Spleen (tissue), 11 donors: ENCODE measurements at regions not wholly inside any gene's neighbourhood (a gene's known extent, or its start where the extent isn't known, plus 50 kb on each side); places are given as distances from the start of the nearest gene placed in this dataset.

Source experiments
- DNase-seq: peaks from one replicate; pipeline ENCODE4 v3.0.0-alpha.2; 2020
- H3K27ac ChIP-seq, 8 donors: fragments of 200-600 bp; sonication (generic) in 7 of 8; 1 replicate in 4 of 8; 2 replicates in 4 of 8; pipeline versions ENCODE4 v1.5.0 to v1.8.0; 2016 to 2021; ENCODE audit warnings: inconsistent platforms in 4 of 8, mild to moderate bottlenecking in 4 of 8, moderate library complexity in 1 of 8
- H3K27me3 ChIP-seq, 7 donors: fragments of 200-600 bp; sonication (generic) in 6 of 7; replicated peaks in 1 of 7; 1 replicate in 4 of 7; 2 replicates in 3 of 7; pipeline versions ENCODE4 v1.5.0 to v1.8.0; 2016 to 2021; ENCODE audit warnings: inconsistent platforms in 3 of 7, mild to moderate bottlenecking in 1 of 7
- H3K36me3 ChIP-seq, 6 donors: fragments of 200-600 bp; sonication (generic) in 5 of 6; 1 replicate in 4 of 6; 2 replicates in 2 of 6; pipeline versions ENCODE4 v1.5.0 to v1.8.0; 2016 to 2021; ENCODE audit warnings: inconsistent platforms in 2 of 6
- H3K4me1 ChIP-seq, 6 donors: fragments of 200-600 bp; sonication (generic) in 5 of 6; 1 replicate in 3 of 6; 2 replicates in 3 of 6; pipeline versions ENCODE4 v1.5.0 to v1.8.0; 2016 to 2021; ENCODE audit warnings: inconsistent platforms in 3 of 6
- H3K4me3 ChIP-seq, 8 donors: fragments of 200-600 bp; sonication (generic) in 7 of 8; 1 replicate in 4 of 8; 2 replicates in 4 of 8; pipeline versions ENCODE4 v1.5.0 to v1.8.0; 2016 to 2021; ENCODE audit warnings: inconsistent platforms in 4 of 8, mild to moderate bottlenecking in 4 of 8, moderate library complexity in 2 of 8
- H3K9me3 ChIP-seq, 8 donors: fragments of 200-600 bp; sonication (generic) in 7 of 8; 1 replicate in 4 of 8; 2 replicates in 4 of 8; pipeline versions ENCODE4 v1.5.0 to v1.8.0; 2016 to 2021; ENCODE audit warnings: inconsistent platforms in 4 of 8
- POLR2A ChIP-seq, 3 donors: fragments of 450-650 bp; IDR thresholded peaks; one replicate each; pipeline ENCODE4 v1.5.1; 2017; ENCODE audit warnings: antibody characterized with exemption in 3 of 3, mild to moderate bottlenecking in 1 of 3
- POLR2AphosphoS5 ChIP-seq, 3 donors: sonication (generic); formaldehyde crosslinking; IDR thresholded peaks; one replicate each; pipeline ENCODE4 v1.5.1; 2017; ENCODE audit warnings: antibody characterized with exemption in 3 of 3
- WGBS, 5 donors: extraction: QIAGEN DNeasy Blood & Tissue Kit in 3 of 5; methylation state at CpG; one replicate each; pipeline versions ENCODE4 v1.1.5 to v1.1.7; 2013 to 2018; 5-methylcytosine and 5-hydroxymethylcytosine counted together
- intact Hi-C: fragments of 100-400 bp; cut with DNase I; formaldehyde crosslinking; loops from one replicate; pipeline ENCODE4 v1.15.0; 2023; ENCODE audit warnings: low total_unique reads
- TF ChIP-seq, protein P1 (sequence below), 11 experiments: fragments of 200-600 bp in 7 of 11; fragments of 450-650 bp in 4 of 11; sonication (generic) in 4 of 11; IDR thresholded peaks in 8 of 11; conservative IDR thresholded peaks in 3 of 11; 1 replicate in 7 of 11; 2 replicates in 4 of 11; pipeline versions ENCODE4 v1.4.0 to v1.8.0; 2016 to 2021; ENCODE audit warnings: antibody characterized with exemption in 11 of 11, inconsistent platforms in 4 of 11, mild to moderate bottlenecking in 1 of 11
- donor health status: healthy with polysubstance abuse.
- donor health status: DM: no; HTN: no; CAD: no; lungs with moderate emphysema.
- donor health status: DM: no; HTN: no; CAD: no.
- donor health status: Bipolar disorder and iron deficiency.
- donor health status: healthy.
- donor health status: DM: no; HTN: no; CAD: no.
- donor health status: DM: yes; HTN: yes; CAD: no.

GRCh38 chr9:108181441-108181840, 674.3 kb downstream of the ACTL7B start:
- intact Hi-C loops = no loop called here
- WGBS, 5 donors = 53 to 94% (median 67%) methylated on average over 2 of the region's 2 CpGs
- H3K9me3 ChIP-seq = no peaks in the 10 kb centered on the region
- no peaks in the 10 kb centered on the region for H3K27me3 ChIP-seq
- TF ChIP-seq POLR2A (IDR thresholded peaks at IDR 0.05) (no peak), POLR2AphosphoS5 (IDR thresholded peaks at IDR 0.05) (no peak)
- TF ChIP-seq, protein P1, sequence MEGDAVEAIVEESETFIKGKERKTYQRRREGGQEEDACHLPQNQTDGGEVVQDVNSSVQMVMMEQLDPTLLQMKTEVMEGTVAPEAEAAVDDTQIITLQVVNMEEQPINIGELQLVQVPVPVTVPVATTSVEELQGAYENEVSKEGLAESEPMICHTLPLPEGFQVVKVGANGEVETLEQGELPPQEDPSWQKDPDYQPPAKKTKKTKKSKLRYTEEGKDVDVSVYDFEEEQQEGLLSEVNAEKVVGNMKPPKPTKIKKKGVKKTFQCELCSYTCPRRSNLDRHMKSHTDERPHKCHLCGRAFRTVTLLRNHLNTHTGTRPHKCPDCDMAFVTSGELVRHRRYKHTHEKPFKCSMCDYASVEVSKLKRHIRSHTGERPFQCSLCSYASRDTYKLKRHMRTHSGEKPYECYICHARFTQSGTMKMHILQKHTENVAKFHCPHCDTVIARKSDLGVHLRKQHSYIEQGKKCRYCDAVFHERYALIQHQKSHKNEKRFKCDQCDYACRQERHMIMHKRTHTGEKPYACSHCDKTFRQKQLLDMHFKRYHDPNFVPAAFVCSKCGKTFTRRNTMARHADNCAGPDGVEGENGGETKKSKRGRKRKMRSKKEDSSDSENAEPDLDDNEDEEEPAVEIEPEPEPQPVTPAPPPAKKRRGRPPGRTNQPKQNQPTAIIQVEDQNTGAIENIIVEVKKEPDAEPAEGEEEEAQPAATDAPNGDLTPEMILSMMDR (IDR thresholded peaks at IDR 0.05 in 8 of 11, conservative IDR thresholded peaks at IDR 0.05 in 3 of 11) = no peak
- H3K4me1 ChIP-seq = no peaks in the 10 kb centered on the region
- no peak overlapping the region for H3K27ac ChIP-seq
- no peak overlapping the region for H3K4me3 ChIP-seq
- no peak for DNase-seq
- H3K36me3 ChIP-seq = no peaks in the 10 kb centered on the region

DNA sequence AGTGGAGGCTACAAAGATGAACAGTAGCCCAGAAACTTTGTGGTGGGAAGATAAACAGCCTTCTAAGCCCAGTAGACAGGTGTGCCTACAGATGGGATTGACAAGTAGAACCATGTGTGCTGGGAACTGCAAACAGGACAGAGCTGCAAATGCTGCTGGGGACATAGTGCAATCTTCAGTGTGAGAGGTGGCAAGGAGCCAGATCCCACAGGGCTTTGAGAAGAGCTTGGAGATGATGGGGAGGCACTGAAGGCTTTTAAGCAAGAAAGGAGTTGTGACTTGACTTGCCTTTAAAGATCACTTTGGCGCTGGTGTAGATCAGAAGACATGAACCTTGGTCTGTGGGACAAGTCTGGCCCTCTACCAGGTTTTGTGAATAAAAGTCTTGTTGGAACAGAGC, 675.2 kb downstream of the ACTL7B start:
- Histone ChIP-seq H3K36me3 (no peaks in the 10 kb centered on the region), H3K27ac (no peak overlapping the region), H3K4me1 (no peaks in the 10 kb centered on the region), H3K27me3 (no peaks in the 10 kb centered on the region), H3K9me3 (no peaks in the 10 kb centered on the region), H3K4me3 (no peak overlapping the region)
- intact Hi-C loops = no loop called here
- 78 to 94% (median 90%) methylated on average over 1 of the region's 1 CpG for WGBS, 5 donors
- TF ChIP-seq, protein P1 (IDR thresholded peaks at IDR 0.05 in 8 of 11, conservative IDR thresholded peaks at IDR 0.05 in 3 of 11) = no peak
- TF ChIP-seq POLR2AphosphoS5 (IDR thresholded peaks at IDR 0.05) (no peak), POLR2A (IDR thresholded peaks at IDR 0.05) (no peak)
- DNase-seq = no peak

- 81 to 91% (median 91%) methylated on average over 4 of the region's 4 CpGs for WGBS, 5 donors
- DNase-seq = no peak
- no peak overlapping the region for H3K4me3 ChIP-seq
- TF ChIP-seq POLR2AphosphoS5 (IDR thresholded peaks at IDR 0.05) (no peak), POLR2A (IDR thresholded peaks at IDR 0.05) (no peak)
- TF ChIP-seq, protein P1 (IDR thresholded peaks at IDR 0.05 in 8 of 11, conservative IDR thresholded peaks at IDR 0.05 in 3 of 11) = no peak
- intact Hi-C loops = no loop called here
- H3K4me1 ChIP-seq = no peaks in the 10 kb centered on the region
- H3K27me3 ChIP-seq = no peaks in the 10 kb centered on the region
- no peaks in the 10 kb centered on the region for H3K9me3 ChIP-seq
- no peaks in the 10 kb centered on the region for H3K36me3 ChIP-seq
- no peak overlapping the region for H3K27ac ChIP-seq
These were observed 677.5 kb downstream of the ACTL7B start for GRCh38 chr9:108178318-108178717.

- H3K4me1 ChIP-seq = peaks cover 0 to under 1% (median 0%) of the 10 kb centered on the region in 6 donors
- intact Hi-C loops = no loop called here
- no peaks in the 10 kb centered on the region for H3K27me3 ChIP-seq
- DNase-seq = no peak
- H3K27ac ChIP-seq = no peak overlapping the region
- WGBS, 5 donors = 78 to 84% (median 82%) methylated on average over 3 of the region's 3 CpGs
- no peaks in the 10 kb centered on the region for H3K36me3 ChIP-seq
- H3K9me3 ChIP-seq = peaks cover 0 to 8% (median 0%) of the 10 kb centered on the region in 8 donors
- TF ChIP-seq POLR2A (IDR thresholded peaks at IDR 0.05) (no peak), POLR2AphosphoS5 (IDR thresholded peaks at IDR 0.05) (no peak)
- TF ChIP-seq, protein P1 (IDR thresholded peaks at IDR 0.05 in 8 of 11, conservative IDR thresholded peaks at IDR 0.05 in 3 of 11) = no peak
- no peak overlapping the region for H3K4me3 ChIP-seq
These were observed 678.8 kb upstream of the KLF4 start for GRCh38 chr9:108168236-108168850.
